H9 (cell line): ENCODE measurements at regions not wholly inside any gene's neighbourhood (a gene's known extent, or its start where the extent isn't known, plus 50 kb on each side); places are given as distances from the start of the nearest gene placed in this dataset.

Source experiments
- DNase-seq: peaks from one replicate; pipeline ENCODE4 v3.0.0-alpha.2; 2017
- H2AFZ ChIP-seq: one replicate; pipeline ENCODE4 v1.6.1; 2013; ENCODE audit warnings: mild to moderate bottlenecking, low read length, control low read depth, moderate library complexity
- H2AK5ac ChIP-seq: 2 replicates; pipeline ENCODE4 v1.6.1; 2013; ENCODE audit warnings: low read length, control low read depth, mixed read lengths; ENCODE audit not compliant: insufficient read length
- H2BK120ac ChIP-seq: one replicate; pipeline ENCODE4 v1.6.1; 2013; ENCODE audit warnings: low read depth, mild to moderate bottlenecking, low read length, control low read depth, inconsistent platforms; ENCODE audit not compliant: poor library complexity, severe bottlenecking
- H2BK12ac ChIP-seq: 2 replicates; pipeline ENCODE4 v1.6.1; 2013; ENCODE audit warnings: low read length, control low read depth, mixed read lengths, low read depth; ENCODE audit not compliant: insufficient read length
- H2BK15ac ChIP-seq: 2 replicates; pipeline ENCODE4 v1.6.1; 2013; ENCODE audit warnings: low read depth, low read length, control low read depth
- H2BK20ac ChIP-seq: one replicate; pipeline ENCODE4 v1.6.1; 2013; ENCODE audit warnings: low read depth, mild to moderate bottlenecking, low read length, control low read depth, inconsistent platforms; ENCODE audit not compliant: poor library complexity, severe bottlenecking
- H2BK5ac ChIP-seq: 2 replicates; pipeline ENCODE4 v1.6.1; 2013; ENCODE audit warnings: low read length, control low read depth, mixed read lengths; ENCODE audit not compliant: insufficient read length
- H3K14ac ChIP-seq: 2 replicates; pipeline ENCODE4 v1.6.1; 2013; ENCODE audit warnings: low read length, control low read depth; ENCODE audit not compliant: insufficient read depth
- H3K18ac ChIP-seq: 2 replicates; pipeline ENCODE4 v1.6.1; 2013; ENCODE audit warnings: low read depth, mild to moderate bottlenecking, mixed read lengths, low read length, control low read depth; ENCODE audit not compliant: insufficient read length
- H3K23ac ChIP-seq: 2 replicates; pipeline ENCODE4 v1.6.1; 2013; ENCODE audit warnings: low read length, control low read depth, mixed read lengths, low read depth; ENCODE audit not compliant: insufficient read length
- H3K23me2 ChIP-seq: 2 replicates; pipeline ENCODE4 v1.6.1; 2013; ENCODE audit warnings: low read depth, mild to moderate bottlenecking, mixed read lengths, low read length, control low read depth; ENCODE audit not compliant: insufficient read length, poor library complexity, severe bottlenecking
- H3K27ac ChIP-seq: 2 replicates; pipeline ENCODE4 v1.5.1; 2013; ENCODE audit warnings: low read length, control low read depth, mixed read lengths, low read depth; ENCODE audit not compliant: insufficient read length
- H3K27me3 ChIP-seq: 2 replicates; pipeline ENCODE4 v1.6.1; 2013; ENCODE audit warnings: low read length, control low read depth, inconsistent platforms; ENCODE audit not compliant: insufficient read depth
- H3K4ac ChIP-seq: 2 replicates; pipeline ENCODE4 v1.6.1; 2013; ENCODE audit warnings: low read depth, mild to moderate bottlenecking, control low read depth, inconsistent platforms, low read length, moderate library complexity
- H3K4me1 ChIP-seq: 2 replicates; pipeline ENCODE4 v1.6.1; 2013; ENCODE audit warnings: low read length, control low read depth, inconsistent platforms; ENCODE audit not compliant: insufficient read depth
- H3K4me2 ChIP-seq: 2 replicates; pipeline ENCODE4 v1.6.1; 2013; ENCODE audit warnings: low read length, control low read depth, mixed read lengths; ENCODE audit not compliant: insufficient read length, insufficient read depth
- H3K56ac ChIP-seq: 2 replicates; pipeline ENCODE4 v1.6.1; 2013; ENCODE audit warnings: low read depth, mild to moderate bottlenecking, mixed read lengths, low read length, control low read depth; ENCODE audit not compliant: insufficient read length
- H3K79me1 ChIP-seq: 2 replicates; pipeline ENCODE4 v1.6.1; 2013; ENCODE audit warnings: low read depth, mild to moderate bottlenecking, moderate library complexity, low read length, control low read depth, inconsistent platforms; ENCODE audit not compliant: insufficient read depth, poor library complexity, severe bottlenecking
- H3K79me2 ChIP-seq: 2 replicates; pipeline ENCODE4 v1.6.1; 2013; ENCODE audit warnings: low read length, control low read depth, inconsistent platforms; ENCODE audit not compliant: insufficient read depth
- H3K9ac ChIP-seq: 2 replicates; pipeline ENCODE4 v1.6.1; 2013; ENCODE audit warnings: low read length, control low read depth, mixed read lengths; ENCODE audit not compliant: insufficient read length; ENCODE audit errors: extremely low read depth
- H3K9me3 ChIP-seq: one replicate; pipeline ENCODE4 v1.6.1; 2013; ENCODE audit warnings: low read depth, low read length, inconsistent platforms; ENCODE audit not compliant: control insufficient read depth
- H3T11ph ChIP-seq: one replicate; pipeline ENCODE4 v1.6.1; 2013; ENCODE audit warnings: mild to moderate bottlenecking, low read length, control low read depth, inconsistent platforms
- H4K20me1 ChIP-seq: one replicate; pipeline ENCODE4 v1.6.1; 2013; ENCODE audit not compliant: control insufficient read depth, insufficient read length, insufficient read depth
- H4K5ac ChIP-seq: 2 replicates; pipeline ENCODE4 v1.6.1; 2013; ENCODE audit warnings: low read depth, mild to moderate bottlenecking, mixed read lengths, low read length, control low read depth; ENCODE audit not compliant: insufficient read length
- H4K8ac ChIP-seq: replicated peaks from 2 replicates; pipeline ENCODE4 v1.6.1; 2013; ENCODE audit warnings: low read length, control low read depth, mixed read lengths, low read depth; ENCODE audit not compliant: insufficient read length
- H4K91ac ChIP-seq: 2 replicates; pipeline ENCODE4 v1.6.1; 2013; ENCODE audit warnings: low read depth, mild to moderate bottlenecking, moderate library complexity, mixed read lengths, low read length, control low read depth; ENCODE audit not compliant: insufficient read length
- H3K27ac Mint-ChIP-seq, 3 experiments: 2 replicates in 2 of 3; 3 replicates in 1 of 3; pipeline ENCODE4 v1.8.0; 2020 to 2021; ENCODE audit warnings: mixed read lengths in 3 of 3, mild to moderate bottlenecking in 1 of 3, moderate library complexity in 1 of 3
- H3K27me3 Mint-ChIP-seq: 2 replicates; pipeline ENCODE4 v1.8.0; 2021; ENCODE audit warnings: low read depth, mild to moderate bottlenecking, moderate library complexity, mixed read lengths
- H3K36me3 Mint-ChIP-seq, 3 experiments: 2 replicates in 2 of 3; 3 replicates in 1 of 3; pipeline ENCODE4 v1.8.0; 2020 to 2021; ENCODE audit warnings: low read depth in 3 of 3, mixed read lengths in 3 of 3; ENCODE audit not compliant: insufficient read depth in 1 of 3
- H3K4me1 Mint-ChIP-seq, 2 experiments: 2 replicates each; pipeline ENCODE4 v1.8.0; 2020; ENCODE audit warnings: mixed read lengths in 2 of 2
- H3K4me3 Mint-ChIP-seq, 2 experiments: 2 replicates in 1 of 2; 3 replicates in 1 of 2; pipeline ENCODE4 v1.8.0; 2020 to 2021; ENCODE audit warnings: mild to moderate bottlenecking in 2 of 2, mixed read lengths in 2 of 2, moderate library complexity in 1 of 2
- H3K9me3 Mint-ChIP-seq, 2 experiments: 2 replicates in 1 of 2; 3 replicates in 1 of 2; pipeline ENCODE4 v1.8.0; 2020; ENCODE audit warnings: mild to moderate bottlenecking in 2 of 2, mixed read lengths in 2 of 2, moderate library complexity in 1 of 2
- WGBS: extraction: QIAGEN DNeasy Blood & Tissue Kit; methylation state at CpG from one replicate; pipeline ENCODE4 v1.1.7; 2013; ENCODE audit warnings: missing lambda C conversion rate, low lambda C conversion rate, mixed read lengths; ENCODE audit not compliant: insufficient read length; ENCODE audit errors: extremely low coverage; 5-methylcytosine and 5-hydroxymethylcytosine counted together
- TF ChIP-seq, protein P1 (sequence below): fragments of 200-600 bp; sonication (generic); conservative IDR thresholded peaks from 3 replicates; pipeline ENCODE4 v1.8.0; 2021; ENCODE audit warnings: antibody characterized with exemption, mild to moderate bottlenecking

DNA sequence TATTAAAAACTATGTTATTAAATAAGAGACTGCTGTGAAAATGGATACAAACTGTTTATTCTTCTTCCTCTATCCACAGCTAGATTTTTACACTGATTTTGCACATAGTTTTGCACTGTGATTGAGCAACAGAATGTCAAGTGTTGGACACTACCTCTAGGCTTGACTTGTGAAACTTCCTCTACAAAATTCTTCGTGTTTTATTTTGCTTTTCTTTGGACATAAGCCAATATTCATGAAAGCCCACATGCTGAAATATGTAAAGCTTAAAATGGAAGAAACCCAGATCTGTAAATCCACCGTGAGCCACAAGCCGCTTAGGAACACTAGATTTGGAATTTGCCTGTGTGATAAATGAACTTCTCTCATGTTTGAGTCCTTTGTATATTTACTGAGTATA is 849.4 kb downstream of the FSTL5 start:
- Histone ChIP-seq H3K4ac (no peak overlapping the region), H3T11ph (no peak overlapping the region), H3K9me3 (no peaks in the 10 kb centered on the region), H4K91ac (no peak overlapping the region), H4K20me1 (no peaks in the 10 kb centered on the region), H2AFZ (no peak overlapping the region), H2AK5ac (no peak overlapping the region), H2BK120ac (no peak overlapping the region), H3K23ac (no peak overlapping the region), H2BK12ac (no peak overlapping the region), H3K4me2 (no peak overlapping the region), H3K79me2 (no peaks in the 10 kb centered on the region), H3K18ac (no peak overlapping the region), H3K56ac (no peak overlapping the region), H3K14ac (no peak overlapping the region), H3K9ac (no peak overlapping the region), H3K4me1 (no peaks in the 10 kb centered on the region), H3K27ac (no peak overlapping the region), H4K5ac (no peak overlapping the region), H3K79me1 (no peaks in the 10 kb centered on the region), H3K27me3 (no peaks in the 10 kb centered on the region), H2BK15ac (no peak overlapping the region), H2BK5ac (no peak overlapping the region), H4K8ac (no peak overlapping the region), H3K23me2 (no peaks in the 10 kb centered on the region), H2BK20ac (no peak overlapping the region)
- H3K4me1 Mint-ChIP-seq: no peaks in the 10 kb centered on the region
- no peaks in the 10 kb centered on the region for H3K27me3 Mint-ChIP-seq
- H3K36me3 Mint-ChIP-seq: no peaks in the 10 kb centered on the region; a peak in 1 of 7 replicates
- no peak overlapping the region for H3K27ac Mint-ChIP-seq
- no peak overlapping the region for H3K4me3 Mint-ChIP-seq
- no peaks in the 10 kb centered on the region; a peak in 1 of 5 replicates for H3K9me3 Mint-ChIP-seq
- TF ChIP-seq, protein P1, sequence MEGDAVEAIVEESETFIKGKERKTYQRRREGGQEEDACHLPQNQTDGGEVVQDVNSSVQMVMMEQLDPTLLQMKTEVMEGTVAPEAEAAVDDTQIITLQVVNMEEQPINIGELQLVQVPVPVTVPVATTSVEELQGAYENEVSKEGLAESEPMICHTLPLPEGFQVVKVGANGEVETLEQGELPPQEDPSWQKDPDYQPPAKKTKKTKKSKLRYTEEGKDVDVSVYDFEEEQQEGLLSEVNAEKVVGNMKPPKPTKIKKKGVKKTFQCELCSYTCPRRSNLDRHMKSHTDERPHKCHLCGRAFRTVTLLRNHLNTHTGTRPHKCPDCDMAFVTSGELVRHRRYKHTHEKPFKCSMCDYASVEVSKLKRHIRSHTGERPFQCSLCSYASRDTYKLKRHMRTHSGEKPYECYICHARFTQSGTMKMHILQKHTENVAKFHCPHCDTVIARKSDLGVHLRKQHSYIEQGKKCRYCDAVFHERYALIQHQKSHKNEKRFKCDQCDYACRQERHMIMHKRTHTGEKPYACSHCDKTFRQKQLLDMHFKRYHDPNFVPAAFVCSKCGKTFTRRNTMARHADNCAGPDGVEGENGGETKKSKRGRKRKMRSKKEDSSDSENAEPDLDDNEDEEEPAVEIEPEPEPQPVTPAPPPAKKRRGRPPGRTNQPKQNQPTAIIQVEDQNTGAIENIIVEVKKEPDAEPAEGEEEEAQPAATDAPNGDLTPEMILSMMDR: no peak
- DNase-seq: no peak
- WGBS: no CpG with 5 or more reads among the region's 3 CpGs
